H1 (cell line): ENCODE measurements at regions not wholly inside any gene's neighbourhood (a gene's known extent, or its start where the extent isn't known, plus 50 kb on each side); places are given as distances from the start of the nearest gene placed in this dataset.

Source experiments
- CTCF ChIA-PET: fragments of 300-600 bp; sonication (Branson Sonifier 250); formaldehyde crosslinking; loops from one replicate; lab custom pipeline; 2021; ENCODE audit not compliant: partially characterized antibody; lab: Charles Lee
- POLR2A ChIA-PET: fragments of 300-600 bp; sonication (Branson Sonifier 250); formaldehyde crosslinking; loops from one replicate; lab custom pipeline; 2021; ENCODE audit warnings: inconsistent platforms; ENCODE audit not compliant: partially characterized antibody; lab: Charles Lee
- DNase-seq, 2 experiments: peaks; one replicate each; pipeline versions ENCODE4 v3.0.0 to v3.0.0-alpha.2; 2010 to 2022; ENCODE audit warnings: low spot score in 2 of 2, low read depth in 1 of 2, mixed read lengths in 1 of 2
- FAIRE-seq: peaks from 2 replicates; lab custom pipeline; 2011; peaks lifted over from hg19 to GRCh38; lab: Jason Lieb, UNC
- H2AFZ ChIP-seq: 2 replicates; pipeline ENCODE4 v1.8.1; 2012; ENCODE audit warnings: low read length, inconsistent platforms
- H2AK5ac ChIP-seq: 2 replicates; pipeline ENCODE4 v1.6.1; 2013; ENCODE audit warnings: low read depth, low read length
- H2BK120ac ChIP-seq: replicated peaks from 2 replicates; pipeline ENCODE3; 2013; ENCODE audit warnings: low read depth, low read length, inconsistent platforms
- H2BK12ac ChIP-seq: 2 replicates; pipeline ENCODE4 v1.6.1; 2013; ENCODE audit warnings: low read depth, low read length
- H2BK15ac ChIP-seq: 2 replicates; pipeline ENCODE4 v1.6.1; 2013; ENCODE audit warnings: low read length
- H2BK20ac ChIP-seq: 2 replicates; pipeline ENCODE4 v1.6.1; 2013; ENCODE audit warnings: low read length
- H2BK5ac ChIP-seq: 2 replicates; pipeline ENCODE4 v1.6.1; 2013; ENCODE audit warnings: low read depth, low read length
- H3K14ac ChIP-seq: 2 replicates; pipeline ENCODE4 v1.6.1; 2013; ENCODE audit warnings: inconsistent platforms; ENCODE audit not compliant: insufficient read length
- H3K18ac ChIP-seq: 2 replicates; pipeline ENCODE4 v1.6.1; 2013; ENCODE audit warnings: low read length; ENCODE audit errors: extremely low read depth
- H3K23ac ChIP-seq: 2 replicates; pipeline ENCODE4 v1.6.1; 2013; ENCODE audit warnings: inconsistent platforms; ENCODE audit not compliant: insufficient read length
- H3K23me2 ChIP-seq: 2 replicates; pipeline ENCODE4 v1.6.1; 2013; ENCODE audit warnings: low read depth, low read length
- H3K27ac ChIP-seq: 2 replicates; pipeline ENCODE4 v1.6.1; 2011; ENCODE audit warnings: low read depth, low read length, inconsistent platforms
- H3K27me3 ChIP-seq, 4 experiments: replicated peaks in 1 of 4; 1 replicate in 1 of 4; 2 replicates in 3 of 4; pipeline versions ENCODE4 v1.6.1 to v1.8.1; 2011 to 2013; ENCODE audit warnings: low read length in 3 of 4, mild to moderate bottlenecking in 3 of 4, inconsistent platforms in 2 of 4, mixed read lengths in 2 of 4, moderate library complexity in 1 of 4; ENCODE audit not compliant: control insufficient read depth in 3 of 4, insufficient read depth in 3 of 4; ENCODE audit errors: extremely low read depth in 1 of 4
- H3K36me3 ChIP-seq, 4 experiments: 2 replicates each; pipeline versions ENCODE4 v1.6.1 to v1.8.1; 2011 to 2013; ENCODE audit warnings: mild to moderate bottlenecking in 4 of 4, low read length in 3 of 4, moderate library complexity in 2 of 4, control low read depth in 1 of 4, inconsistent platforms in 1 of 4; ENCODE audit not compliant: insufficient read depth in 4 of 4, control insufficient read depth in 2 of 4
- H3K4ac ChIP-seq: replicated peaks from 2 replicates; pipeline ENCODE3; 2013; ENCODE audit warnings: low read length, low read depth, mixed read lengths, inconsistent platforms; ENCODE audit not compliant: insufficient read length
- H3K4me1 ChIP-seq, 4 experiments: replicated peaks in 1 of 4; 1 replicate in 1 of 4; 2 replicates in 3 of 4; pipeline versions ENCODE4 v1.6.1 to v1.8.1; 2011 to 2013; ENCODE audit warnings: low read length in 3 of 4, inconsistent platforms in 2 of 4, mixed read lengths in 1 of 4; ENCODE audit not compliant: insufficient read depth in 4 of 4, control insufficient read depth in 3 of 4
- H3K4me2 ChIP-seq, 2 experiments: 2 replicates each; pipeline versions ENCODE4 v1.6.1 to v1.8.1; 2011 to 2013; ENCODE audit warnings: low read depth in 2 of 2, low read length in 2 of 2, control low read depth in 1 of 2, inconsistent platforms in 1 of 2, mild to moderate bottlenecking in 1 of 2; ENCODE audit not compliant: insufficient read depth in 1 of 2
- H3K4me3 ChIP-seq, 4 experiments: fragments of 200-600, 300-600 bp in 1 of 4; sonication (generic), shearing (Covaris generic), sonication (Bioruptor Twin) in 1 of 4; 2 replicates each; pipeline versions ENCODE4 v1.5.1 to v1.8.1; 2011 to 2016; ENCODE audit warnings: low read length in 4 of 4, low read depth in 3 of 4, control low read depth in 2 of 4, inconsistent platforms in 2 of 4, mild to moderate bottlenecking in 2 of 4, mixed read lengths in 1 of 4, moderate library complexity in 1 of 4; ENCODE audit not compliant: insufficient read depth in 2 of 4; ENCODE audit errors: extremely low read depth in 1 of 4
- H3K56ac ChIP-seq: replicated peaks from 2 replicates; pipeline ENCODE3; 2013; ENCODE audit warnings: low read depth, mild to moderate bottlenecking, mixed read lengths, low read length, inconsistent platforms; ENCODE audit not compliant: insufficient read length
- H3K79me1 ChIP-seq: 2 replicates; pipeline ENCODE4 v1.6.1; 2013; ENCODE audit warnings: low read depth, low read length, control low read depth
- H3K79me2 ChIP-seq, 2 experiments: 2 replicates each; pipeline versions ENCODE4 v1.6.1 to v1.8.1; 2012 to 2013; ENCODE audit warnings: low read length in 2 of 2, mild to moderate bottlenecking in 2 of 2, inconsistent platforms in 1 of 2; ENCODE audit not compliant: insufficient read depth in 2 of 2, control insufficient read depth in 1 of 2
- H3K9ac ChIP-seq, 4 experiments: replicated peaks in 1 of 4; 1 replicate in 1 of 4; 2 replicates in 3 of 4; pipeline versions ENCODE4 v1.6.1 to v1.8.1; 2011 to 2013; ENCODE audit warnings: low read depth in 3 of 4, low read length in 3 of 4, control low read depth in 2 of 4, mild to moderate bottlenecking in 2 of 4, moderate library complexity in 2 of 4, inconsistent platforms in 1 of 4; ENCODE audit errors: extremely low read depth in 1 of 4
- H3K9me3 ChIP-seq, 2 experiments: 2 replicates each; pipeline versions ENCODE4 v1.6.1 to v1.8.1; 2012 to 2013; ENCODE audit warnings: mild to moderate bottlenecking in 2 of 2, moderate library complexity in 2 of 2, control low read depth in 1 of 2, inconsistent platforms in 1 of 2, low read depth in 1 of 2, low read length in 1 of 2, mixed read lengths in 1 of 2; ENCODE audit not compliant: insufficient read depth in 2 of 2
- H4K20me1 ChIP-seq, 2 experiments: replicated peaks in 1 of 2; 2 replicates each; pipeline versions ENCODE3 to v1.8.1; 2011 to 2013; ENCODE audit warnings: inconsistent platforms in 2 of 2, low read length in 2 of 2, mild to moderate bottlenecking in 1 of 2; ENCODE audit not compliant: insufficient read depth in 2 of 2, control insufficient read depth in 1 of 2
- H4K5ac ChIP-seq: 2 replicates; pipeline ENCODE4 v1.6.1; 2013; ENCODE audit warnings: low read length, low read depth, mixed read lengths, inconsistent platforms; ENCODE audit not compliant: insufficient read length
- H4K8ac ChIP-seq: 2 replicates; pipeline ENCODE4 v1.8.0; 2013; ENCODE audit warnings: mild to moderate bottlenecking, moderate library complexity, low read length, inconsistent platforms; ENCODE audit not compliant: insufficient read depth; ENCODE audit errors: extremely low read depth
- H4K91ac ChIP-seq: replicated peaks from 2 replicates; pipeline ENCODE3; 2013; ENCODE audit warnings: low read length, mixed read lengths, inconsistent platforms; ENCODE audit not compliant: insufficient read length
- BACH1 ChIP-seq: IDR thresholded peaks from 2 replicates; pipeline ENCODE4 v1.6.1; 2012; ENCODE audit warnings: low read length, improper control_type of control experiment
- BCL11A ChIP-seq, 2 experiments: IDR thresholded peaks; one replicate each; pipeline ENCODE4 v1.6.1; 2011; ENCODE audit warnings: low read depth in 2 of 2, low read length in 2 of 2, mild to moderate bottlenecking in 2 of 2
- CHD1 ChIP-seq: IDR thresholded peaks from 2 replicates; pipeline ENCODE4 v1.6.1; 2012; ENCODE audit warnings: low read depth, low read length, improper control_type of control experiment
- HDAC2 ChIP-seq, 2 experiments: fragments of 300-600 bp in 1 of 2; sonication (generic) in 1 of 2; IDR thresholded peaks; 2 replicates each; pipeline ENCODE4 v1.6.1; 2011 to 2012; ENCODE audit warnings: low read depth in 2 of 2, low read length in 2 of 2, mild to moderate bottlenecking in 2 of 2, moderate library complexity in 2 of 2, borderline replicate concordance in 1 of 2, inconsistent platforms in 1 of 2
- KDM4A ChIP-seq: IDR thresholded peaks from one replicate; pipeline ENCODE4 v1.7.1; 2012; ENCODE audit warnings: low read depth, mild to moderate bottlenecking, moderate library complexity, low read length, inconsistent platforms; ENCODE audit not compliant: severe bottlenecking
- NANOG ChIP-seq: IDR thresholded peaks from 2 replicates; pipeline ENCODE4 v1.6.1; 2011; ENCODE audit warnings: low read length, low read depth, mild to moderate bottlenecking, inconsistent platforms; ENCODE audit not compliant: insufficient read depth, poor library complexity, severe bottlenecking
- RAD21 ChIP-seq, 2 experiments: IDR thresholded peaks in 1 of 2; conservative IDR thresholded peaks in 1 of 2; 2 replicates each; pipeline ENCODE4 v1.6.1; 2011; ENCODE audit warnings: low read depth in 2 of 2, low read length in 2 of 2, improper control_type of control experiment in 1 of 2, inconsistent platforms in 1 of 2, mild to moderate bottlenecking in 1 of 2, moderate library complexity in 1 of 2
- SIRT6 ChIP-seq: IDR thresholded peaks from one replicate; pipeline ENCODE4 v1.7.1; 2012; ENCODE audit warnings: low read length, inconsistent platforms
- SP1 ChIP-seq: IDR thresholded peaks from 2 replicates; pipeline ENCODE4 v1.6.1; 2011; ENCODE audit warnings: low read depth, low read length
- SRF ChIP-seq: IDR thresholded peaks from 2 replicates; pipeline ENCODE4 v1.6.1; 2011; ENCODE audit warnings: mild to moderate bottlenecking, low read depth, low read length, moderate library complexity
- SUZ12 ChIP-seq: fragments of 200-600 bp; sonication (generic); IDR thresholded peaks from 2 replicates; pipeline ENCODE4 v1.6.1; 2012; ENCODE audit warnings: mild to moderate bottlenecking, inconsistent platforms, low read length, moderate library complexity, mixed read lengths
- TAF7 ChIP-seq: optimal IDR thresholded peaks from 2 replicates; pipeline ENCODE3; 2011; ENCODE audit warnings: low read depth, mild to moderate bottlenecking, inconsistent platforms, low read length, moderate library complexity, borderline replicate concordance
- WGBS, 2 experiments: shearing (Covaris generic) in 1 of 2; methylation state at CpG; one replicate each; pipeline versions ENCODE4 v1.1.6 to v1.1.7; 2013 to 2015; ENCODE audit warnings: low lambda C conversion rate in 2 of 2, mixed read lengths in 2 of 2, inconsistent platforms in 1 of 2, low coverage in 1 of 2, missing lambda C conversion rate in 1 of 2; ENCODE audit not compliant: insufficient replicate concordance in 2 of 2, insufficient coverage in 1 of 2, insufficient read length in 1 of 2; ENCODE audit errors: extremely low coverage in 1 of 2, missing lambda C conversion rate in 1 of 2; 5-methylcytosine and 5-hydroxymethylcytosine counted together

DNA sequence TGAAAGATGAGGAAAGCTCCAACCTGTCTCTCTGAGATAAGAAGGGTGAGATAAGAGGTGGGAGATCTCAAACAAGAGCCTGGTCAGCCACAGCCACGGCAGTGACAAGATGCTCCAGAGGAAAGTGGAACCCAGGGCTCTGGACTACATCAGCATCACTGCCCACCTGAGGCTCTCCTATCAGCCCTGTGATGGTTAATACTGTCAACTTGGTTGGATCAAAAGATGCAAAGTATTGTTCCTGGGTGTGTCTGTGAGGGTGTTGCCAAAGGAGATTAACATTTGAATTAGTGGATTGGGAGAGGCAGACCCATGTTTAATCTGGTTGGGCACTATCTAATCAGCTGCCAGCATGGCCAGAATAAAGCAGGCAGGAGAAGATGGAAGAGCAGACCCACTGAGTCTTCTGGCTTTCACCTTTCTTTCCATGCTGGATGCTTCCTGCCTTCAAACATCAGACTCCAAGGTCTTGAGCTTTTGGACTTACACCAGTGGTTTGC lies 476.6 kb upstream of the NBEA start:
- DNase-seq: no peak
- WGBS, 2 experiments: 82% methylated on average over 1 of the region's 1 CpG; no CpG with 5 or more reads in 1 of the 2 experiments
- H3K79me1 ChIP-seq: no peaks in the 10 kb centered on the region
- TF ChIP-seq SRF: no peak
- no peak for TF ChIP-seq TAF7
- TF ChIP-seq BACH1: no peak
- no peak for TF ChIP-seq SP1
- TF ChIP-seq SIRT6: no peak
- TF ChIP-seq CHD1: no peak
- no peak for TF ChIP-seq RAD21 (IDR thresholded peaks at IDR 0.05 in 1 of 2, conservative IDR thresholded peaks at IDR 0.05 in 1 of 2; ENCODE audit: low read depth in 2 of 2, low read length in 2 of 2)
- TF ChIP-seq SUZ12: no peak
- no peak for TF ChIP-seq NANOG
- no peak for TF ChIP-seq BCL11A (IDR thresholded peaks at IDR 0.05; ENCODE audit: low read depth in 2 of 2, low read length in 2 of 2)
- TF ChIP-seq HDAC2 (IDR thresholded peaks at IDR 0.05; ENCODE audit: borderline replicate concordance in 1 of 2, low read depth in 2 of 2, low read length in 2 of 2): no peak
- TF ChIP-seq KDM4A: no peak

More for the DNA sequence above, 476.6 kb upstream of the NBEA start:
- H4K91ac ChIP-seq: no peak overlapping the region
- no peak overlapping the region for H3K14ac ChIP-seq
- H3K4me1 ChIP-seq: no peaks in the 10 kb centered on the region
- H3K9ac ChIP-seq: no peak overlapping the region
- no peak overlapping the region for H3K4ac ChIP-seq
- no peak overlapping the region for H4K8ac ChIP-seq
- H3K4me3 ChIP-seq: no peak overlapping the region
- no peak overlapping the region for H2BK15ac ChIP-seq
- no peak overlapping the region for H3K18ac ChIP-seq
- H3K36me3 ChIP-seq: no peaks in the 10 kb centered on the region
- no peak overlapping the region for H2BK120ac ChIP-seq
- H2BK12ac ChIP-seq: no peak overlapping the region
- H3K23me2 ChIP-seq: no peaks in the 10 kb centered on the region
- H2AFZ ChIP-seq: no peak overlapping the region
- no peaks in the 10 kb centered on the region for H3K9me3 ChIP-seq
- H3K27ac ChIP-seq: no peak overlapping the region
- H3K23ac ChIP-seq: no peak overlapping the region
- H2BK5ac ChIP-seq: no peak overlapping the region
- H4K20me1 ChIP-seq: no peaks in the 10 kb centered on the region
- H3K4me2 ChIP-seq: no peak overlapping the region
- no peaks in the 10 kb centered on the region for H3K79me2 ChIP-seq
- no peak overlapping the region for H2BK20ac ChIP-seq
- POLR2A ChIA-PET: no interaction called here
- H3K56ac ChIP-seq: no peak overlapping the region
- FAIRE-seq: no peak
- H2AK5ac ChIP-seq: no peak overlapping the region
- no peak overlapping the region for H4K5ac ChIP-seq
- CTCF ChIA-PET: interaction anchor here (0.6 kb wide), 1 partner anchor 274 kb away, joined by 3 read pairs; no protein-coding TSS in a partner anchor
- H3K27me3 ChIP-seq: peaks cover 0 to 1% (median 0%) of the 10 kb centered on the region in 4 experiments; a peak in 1 of 7 replicates
